ENCODE measurements at regions not wholly inside any gene's neighbourhood (a gene's known extent, or its start where the extent isn't known, plus 50 kb on each side); places are given as distances from the start of the nearest gene placed in this dataset.
"Not testable (repeated sequence)": the region's sequence is repeated elsewhere in the genome, so short reads cannot be mapped to it uniquely, and the experiment has no call there.

DNA sequence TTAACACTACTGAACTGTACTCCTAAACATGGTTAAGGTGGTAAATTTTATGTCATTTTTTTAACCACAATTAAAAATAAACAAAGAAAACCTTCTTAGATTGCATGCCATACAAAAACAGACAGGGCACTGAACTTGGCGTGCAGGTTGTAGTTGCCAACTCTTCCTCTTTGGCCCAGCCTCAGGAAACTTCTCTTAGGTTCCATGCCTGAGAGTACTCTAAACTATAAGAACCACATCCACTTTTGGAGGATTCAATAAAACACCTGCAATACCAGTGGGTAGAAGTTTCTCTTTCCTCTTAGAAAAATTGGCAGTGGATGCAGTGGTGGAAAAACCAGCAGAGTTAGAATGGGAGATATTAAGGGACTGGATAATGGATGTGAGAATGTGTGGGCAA is 103.4 kb downstream of the LUZP4 start:
- no peak overlapping the region for H3K4me3 ChIP-seq (ENCODE audit: low read depth in 2 of 2, low read length in 2 of 2)
- intact Hi-C loops (cut with micrococcal nuclease; ENCODE audit: unreplicated experiment) = no loop called here
- H3K36me3 ChIP-seq (ENCODE audit: control insufficient read depth, insufficient read depth, low read length) = no peaks in the 10 kb centered on the region
- H3K4me1 ChIP-seq (ENCODE audit: control insufficient read depth, insufficient read depth, low read length) = no peaks in the 10 kb centered on the region
- CTCF ChIA-PET = no interaction called here
- TF ChIP-seq POLR2AphosphoS5 (IDR thresholded peaks at IDR 0.05; ENCODE audit: low read depth, low read length) (no peak), SIN3A (IDR thresholded peaks at IDR 0.05; ENCODE audit: borderline replicate concordance, insufficient read depth, low read depth, low read length) (no peak), TCF7L2 (IDR thresholded peaks at IDR 0.05; ENCODE audit: low read depth, low read length) (no peak)
- TF ChIP-seq, protein P1, sequence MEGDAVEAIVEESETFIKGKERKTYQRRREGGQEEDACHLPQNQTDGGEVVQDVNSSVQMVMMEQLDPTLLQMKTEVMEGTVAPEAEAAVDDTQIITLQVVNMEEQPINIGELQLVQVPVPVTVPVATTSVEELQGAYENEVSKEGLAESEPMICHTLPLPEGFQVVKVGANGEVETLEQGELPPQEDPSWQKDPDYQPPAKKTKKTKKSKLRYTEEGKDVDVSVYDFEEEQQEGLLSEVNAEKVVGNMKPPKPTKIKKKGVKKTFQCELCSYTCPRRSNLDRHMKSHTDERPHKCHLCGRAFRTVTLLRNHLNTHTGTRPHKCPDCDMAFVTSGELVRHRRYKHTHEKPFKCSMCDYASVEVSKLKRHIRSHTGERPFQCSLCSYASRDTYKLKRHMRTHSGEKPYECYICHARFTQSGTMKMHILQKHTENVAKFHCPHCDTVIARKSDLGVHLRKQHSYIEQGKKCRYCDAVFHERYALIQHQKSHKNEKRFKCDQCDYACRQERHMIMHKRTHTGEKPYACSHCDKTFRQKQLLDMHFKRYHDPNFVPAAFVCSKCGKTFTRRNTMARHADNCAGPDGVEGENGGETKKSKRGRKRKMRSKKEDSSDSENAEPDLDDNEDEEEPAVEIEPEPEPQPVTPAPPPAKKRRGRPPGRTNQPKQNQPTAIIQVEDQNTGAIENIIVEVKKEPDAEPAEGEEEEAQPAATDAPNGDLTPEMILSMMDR (IDR thresholded peaks at IDR 0.05) = no peak
- TF ChIP-seq, protein P2, sequence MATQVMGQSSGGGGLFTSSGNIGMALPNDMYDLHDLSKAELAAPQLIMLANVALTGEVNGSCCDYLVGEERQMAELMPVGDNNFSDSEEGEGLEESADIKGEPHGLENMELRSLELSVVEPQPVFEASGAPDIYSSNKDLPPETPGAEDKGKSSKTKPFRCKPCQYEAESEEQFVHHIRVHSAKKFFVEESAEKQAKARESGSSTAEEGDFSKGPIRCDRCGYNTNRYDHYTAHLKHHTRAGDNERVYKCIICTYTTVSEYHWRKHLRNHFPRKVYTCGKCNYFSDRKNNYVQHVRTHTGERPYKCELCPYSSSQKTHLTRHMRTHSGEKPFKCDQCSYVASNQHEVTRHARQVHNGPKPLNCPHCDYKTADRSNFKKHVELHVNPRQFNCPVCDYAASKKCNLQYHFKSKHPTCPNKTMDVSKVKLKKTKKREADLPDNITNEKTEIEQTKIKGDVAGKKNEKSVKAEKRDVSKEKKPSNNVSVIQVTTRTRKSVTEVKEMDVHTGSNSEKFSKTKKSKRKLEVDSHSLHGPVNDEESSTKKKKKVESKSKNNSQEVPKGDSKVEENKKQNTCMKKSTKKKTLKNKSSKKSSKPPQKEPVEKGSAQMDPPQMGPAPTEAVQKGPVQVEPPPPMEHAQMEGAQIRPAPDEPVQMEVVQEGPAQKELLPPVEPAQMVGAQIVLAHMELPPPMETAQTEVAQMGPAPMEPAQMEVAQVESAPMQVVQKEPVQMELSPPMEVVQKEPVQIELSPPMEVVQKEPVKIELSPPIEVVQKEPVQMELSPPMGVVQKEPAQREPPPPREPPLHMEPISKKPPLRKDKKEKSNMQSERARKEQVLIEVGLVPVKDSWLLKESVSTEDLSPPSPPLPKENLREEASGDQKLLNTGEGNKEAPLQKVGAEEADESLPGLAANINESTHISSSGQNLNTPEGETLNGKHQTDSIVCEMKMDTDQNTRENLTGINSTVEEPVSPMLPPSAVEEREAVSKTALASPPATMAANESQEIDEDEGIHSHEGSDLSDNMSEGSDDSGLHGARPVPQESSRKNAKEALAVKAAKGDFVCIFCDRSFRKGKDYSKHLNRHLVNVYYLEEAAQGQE (IDR thresholded peaks at IDR 0.05; ENCODE audit: insufficient read depth in 1 of 2, low read depth in 2 of 2, low read length in 1 of 2) = no peak
- ATAC-seq = no peak
- BruUV-seq (replicated peaks) = no TSS peak
- POLR2A ChIA-PET = no interaction called here
- in situ Hi-C loops (cut with HindIII; ENCODE audit: low pct_unique_long_range_greater_than_20kb, low sequenced_read_pairs) = no loop called here
- no peak overlapping the region for H3K27ac ChIP-seq (ENCODE audit: low read length)
- DNase-seq (ENCODE audit: low read depth, low spot score) = no peak
- H3K27me3 ChIP-seq (ENCODE audit: control insufficient read depth, insufficient read depth, low read length) = no peaks in the 10 kb centered on the region
- no peaks in the 10 kb centered on the region for H3K9me3 ChIP-seq (ENCODE audit: control insufficient read depth, insufficient read depth, low read depth, low read length)

DNA sequence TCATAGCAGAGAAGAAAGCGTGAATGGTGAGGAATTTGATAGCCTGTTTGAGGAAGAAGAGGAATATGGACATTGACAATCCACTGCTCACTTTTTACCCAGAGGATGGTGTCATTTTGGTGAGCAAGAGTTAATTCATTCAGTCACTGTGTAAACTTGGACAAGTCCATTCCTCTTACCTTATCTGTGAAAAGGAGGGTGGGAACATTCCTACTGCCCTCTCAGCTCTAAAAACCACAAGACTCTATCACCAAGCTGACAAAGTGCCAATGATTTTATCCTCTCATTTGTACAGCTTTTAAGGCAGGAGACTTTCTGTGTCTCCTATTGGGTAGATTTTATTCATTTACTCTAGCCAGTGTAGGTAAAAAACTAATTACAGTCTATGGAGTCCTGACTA is 103.8 kb downstream of the LUZP4 start:
- DNase-seq (ENCODE audit: low read depth, low spot score) = no peak
- no peak overlapping the region for H3K4me3 ChIP-seq (ENCODE audit: low read depth in 2 of 2, low read length in 2 of 2)
- ChIA-PET POLR2A (no interaction called here), CTCF (no interaction called here)
- no peaks in the 10 kb centered on the region for H3K9me3 ChIP-seq (ENCODE audit: control insufficient read depth, insufficient read depth, low read depth, low read length)
- ATAC-seq = no peak
- intact Hi-C loops (cut with micrococcal nuclease; ENCODE audit: unreplicated experiment) = no loop called here
- H3K4me1 ChIP-seq (ENCODE audit: control insufficient read depth, insufficient read depth, low read length) = no peaks in the 10 kb centered on the region
- no TSS peak for BruUV-seq (replicated peaks)
- no peak overlapping the region for H3K27ac ChIP-seq (ENCODE audit: low read length)
- no peaks in the 10 kb centered on the region for H3K27me3 ChIP-seq (ENCODE audit: control insufficient read depth, insufficient read depth, low read length)
- no peaks in the 10 kb centered on the region for H3K36me3 ChIP-seq (ENCODE audit: control insufficient read depth, insufficient read depth, low read length)
- TF ChIP-seq, protein P2 (IDR thresholded peaks at IDR 0.05; ENCODE audit: insufficient read depth in 1 of 2, low read depth in 2 of 2, low read length in 1 of 2) = no peak
- TF ChIP-seq, protein P1 (IDR thresholded peaks at IDR 0.05) = no peak
- TF ChIP-seq TCF7L2 (IDR thresholded peaks at IDR 0.05; ENCODE audit: low read depth, low read length) = no peak
- TF ChIP-seq POLR2AphosphoS5 (IDR thresholded peaks at IDR 0.05; ENCODE audit: low read depth, low read length) = no peak
- no peak for TF ChIP-seq SIN3A (IDR thresholded peaks at IDR 0.05; ENCODE audit: borderline replicate concordance, insufficient read depth, low read depth, low read length)
- in situ Hi-C loops (cut with HindIII; ENCODE audit: low pct_unique_long_range_greater_than_20kb, low sequenced_read_pairs) = no loop called here

DNA sequence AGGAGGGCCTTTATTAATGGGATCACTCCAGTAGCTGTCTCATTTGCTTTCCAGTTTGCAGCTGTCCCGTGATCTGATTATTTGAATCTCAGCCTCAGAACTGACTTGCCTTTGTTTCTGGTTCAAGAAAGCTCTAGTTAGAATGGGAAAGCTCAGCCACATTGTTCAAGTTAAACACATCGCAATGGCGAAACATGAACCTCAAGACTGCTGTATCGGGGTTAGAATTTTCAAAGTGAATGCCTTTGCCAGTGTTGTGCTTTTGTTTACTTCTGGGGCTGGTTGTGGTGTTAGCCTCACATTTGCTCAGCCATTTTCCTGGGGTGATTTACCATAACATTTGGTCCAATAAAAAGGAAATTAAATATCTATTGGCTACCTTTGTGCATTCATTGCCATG is 105.3 kb downstream of the LUZP4 start:
- POLR2A ChIA-PET; CTCF ChIA-PET; DNase-seq (ENCODE audit: low read depth, low spot score); H3K4me1 ChIP-seq (ENCODE audit: control insufficient read depth, insufficient read depth, low read length); H3K27ac ChIP-seq (ENCODE audit: low read length); intact Hi-C loops (cut with micrococcal nuclease; ENCODE audit: unreplicated experiment); H3K27me3 ChIP-seq (ENCODE audit: control insufficient read depth, insufficient read depth, low read length); in situ Hi-C loops (cut with HindIII; ENCODE audit: low pct_unique_long_range_greater_than_20kb, low sequenced_read_pairs); ATAC-seq; H3K9me3 ChIP-seq (ENCODE audit: control insufficient read depth, insufficient read depth, low read depth, low read length); H3K4me3 ChIP-seq (ENCODE audit: low read depth in 2 of 2, low read length in 2 of 2); BruUV-seq (replicated peaks); H3K36me3 ChIP-seq (ENCODE audit: control insufficient read depth, insufficient read depth, low read length): not testable (repeated sequence)
